ENCODE measurements at regions not wholly inside any gene's neighbourhood (a gene's known extent, or its start where the extent isn't known, plus 50 kb on each side); places are given as distances from the start of the nearest gene placed in this dataset.
"Not testable (repeated sequence)": the region's sequence is repeated elsewhere in the genome, so short reads cannot be mapped to it uniquely, and the experiment has no call there.

DNA sequence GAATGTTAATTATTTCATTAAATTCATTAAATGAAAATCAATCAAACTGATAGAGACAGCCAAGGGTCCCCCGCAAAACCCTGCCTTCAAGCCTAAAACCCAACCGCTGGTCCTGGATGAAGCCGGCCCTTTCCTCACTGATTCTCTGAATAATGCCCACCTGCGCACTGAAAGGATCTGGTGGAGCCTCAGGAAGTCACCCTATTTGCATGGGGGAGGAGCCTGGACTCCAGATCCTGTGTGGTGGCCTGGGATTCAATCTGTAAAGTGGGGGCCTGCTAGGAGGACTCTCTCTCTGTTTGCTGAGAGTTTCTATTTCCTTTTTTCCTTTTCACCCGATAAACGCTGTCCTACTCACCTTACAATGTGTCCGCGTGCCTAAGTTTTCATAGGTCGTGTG, 97.9 kb upstream of the ADAMTS3 start:
- FAIRE-seq, result no peak

DNA sequence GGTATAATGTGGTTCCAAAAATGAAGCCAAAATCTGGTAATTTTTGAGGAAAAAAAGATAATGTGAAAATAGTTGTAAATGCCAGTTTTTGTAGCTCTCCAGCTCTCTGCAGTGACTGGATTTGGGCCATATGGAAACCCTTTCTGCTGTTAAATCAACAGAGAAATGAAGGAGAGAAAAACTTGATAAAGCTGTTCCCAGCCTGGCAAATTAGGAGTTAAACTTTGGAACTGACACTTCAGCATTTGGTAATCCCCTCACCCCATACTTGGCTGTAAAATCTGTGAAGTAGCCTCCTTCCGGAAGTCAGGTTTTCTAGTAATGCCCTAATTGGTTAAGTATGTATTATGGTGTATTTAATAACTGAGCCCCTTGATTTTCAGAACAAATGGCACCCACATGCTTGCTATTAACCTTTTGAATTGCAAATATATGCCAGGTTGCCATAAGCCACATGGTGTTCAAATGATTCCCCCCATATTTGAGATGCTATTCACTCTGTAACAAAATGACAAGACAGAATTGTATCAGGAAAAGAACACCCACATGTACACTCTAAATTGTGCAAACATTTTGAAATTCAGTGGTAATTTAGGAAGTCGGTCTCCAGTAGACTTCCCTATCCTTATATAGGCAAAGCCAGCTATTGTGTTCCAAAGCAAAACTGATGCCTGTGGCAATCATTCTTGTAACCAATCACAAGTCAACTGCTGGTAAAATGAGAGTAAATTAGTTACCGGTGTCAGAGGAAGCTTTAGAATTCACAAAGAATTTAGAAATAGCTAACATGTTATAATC, 96.3 kb upstream of the ADAMTS3 start:
- FAIRE-seq, result no peak

DNA sequence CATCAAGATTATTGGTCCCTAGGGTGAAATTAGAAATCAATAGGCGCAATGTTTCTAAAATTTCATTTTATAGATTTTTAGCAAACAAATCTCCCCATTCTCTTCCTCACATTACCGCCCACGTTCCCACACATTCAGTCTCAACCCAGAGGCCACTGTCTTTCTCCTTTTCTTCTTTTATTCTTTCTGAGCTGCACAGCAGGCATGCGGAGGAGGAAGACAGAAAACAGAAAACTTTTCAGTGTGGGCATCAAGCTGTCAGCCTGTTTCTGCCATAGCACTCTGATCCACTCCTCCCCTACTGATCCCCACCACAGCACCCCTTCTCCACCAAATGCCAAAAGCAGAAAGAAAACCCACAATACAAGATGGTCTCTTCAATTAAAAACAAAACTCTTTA, 94.8 kb upstream of the ADAMTS3 start:
- no peak for FAIRE-seq

DNA sequence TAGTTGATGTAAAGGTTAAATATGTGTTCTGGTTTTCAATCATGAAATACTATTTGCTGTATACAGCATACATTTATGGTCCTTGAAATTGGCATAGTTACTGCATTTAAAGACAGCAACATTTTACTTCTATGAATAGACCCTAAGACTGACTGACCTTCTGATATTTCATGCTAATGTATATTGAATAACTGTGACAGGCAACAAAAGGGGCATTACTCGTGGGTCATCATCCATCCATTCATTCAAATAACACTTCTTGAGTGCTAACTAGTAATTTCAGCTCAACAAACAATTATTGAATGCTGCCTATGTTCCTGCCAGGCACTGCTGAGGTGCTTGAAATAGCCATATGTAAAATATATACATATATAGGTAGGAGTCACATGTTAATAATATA, 92.8 kb upstream of the ADAMTS3 start:
- FAIRE-seq, result no peak

DNA sequence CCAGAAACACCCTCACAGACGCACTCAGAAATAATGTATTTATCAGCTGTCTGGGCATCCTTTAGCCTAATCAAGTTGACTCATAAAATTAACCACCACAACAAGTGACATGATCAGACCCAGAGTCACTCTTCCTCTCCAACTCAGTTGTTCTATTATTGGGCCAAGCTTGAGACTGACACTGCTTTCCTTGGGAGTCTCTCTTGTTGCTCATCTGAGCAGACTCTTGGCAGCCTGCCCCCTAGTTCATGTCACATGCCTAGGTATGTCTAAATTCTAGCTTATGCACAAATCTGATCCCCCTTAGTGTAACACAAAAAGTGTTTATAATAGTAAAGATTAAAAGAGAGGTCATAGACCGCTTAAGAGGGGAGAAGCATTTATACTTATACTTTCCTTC, 72.6 kb upstream of the ADAMTS3 start:
- FAIRE-seq, result no peak

DNA sequence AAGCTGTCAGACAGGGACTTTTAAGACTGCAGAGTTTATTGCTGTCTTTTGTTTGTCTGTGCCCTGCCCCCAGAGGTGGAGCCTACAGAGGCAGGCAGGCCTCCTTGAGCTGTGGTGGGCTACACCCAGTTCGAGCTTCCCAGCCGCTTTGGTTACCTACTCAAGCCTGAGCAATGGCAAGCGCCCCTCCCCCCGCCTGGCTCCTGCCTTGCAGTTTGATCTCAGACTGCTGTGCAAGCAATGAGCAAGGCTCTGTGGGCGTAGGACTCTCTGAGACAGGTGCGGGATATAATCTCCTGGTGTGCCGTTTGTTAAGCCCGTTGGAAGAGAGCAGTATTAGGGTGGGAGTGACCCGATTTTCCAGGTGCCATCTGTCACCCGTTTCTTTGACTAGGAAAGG, 67.8 kb upstream of the ADAMTS3 start:
- FAIRE-seq, result not testable (repeated sequence)

DNA sequence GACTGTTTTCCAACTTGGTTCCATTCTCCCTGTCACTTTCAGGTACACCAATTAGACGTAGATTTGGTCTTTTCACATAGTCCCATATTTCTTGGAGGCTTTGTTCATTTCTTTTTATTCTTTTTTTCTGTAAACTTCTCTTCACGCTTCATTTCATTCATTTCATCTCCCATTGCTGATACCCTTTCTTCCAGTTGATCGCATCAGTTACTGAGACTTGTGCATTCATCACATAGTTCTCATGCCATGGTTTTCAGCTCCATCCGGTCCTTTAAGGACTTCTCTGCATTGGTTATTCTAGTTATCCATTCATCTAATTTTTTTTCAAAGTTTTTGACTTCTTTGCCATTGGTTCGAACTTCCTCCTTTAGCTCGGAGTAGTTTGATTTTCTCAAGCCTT, 66.9 kb upstream of the ADAMTS3 start:
- not testable (repeated sequence) for FAIRE-seq

DNA sequence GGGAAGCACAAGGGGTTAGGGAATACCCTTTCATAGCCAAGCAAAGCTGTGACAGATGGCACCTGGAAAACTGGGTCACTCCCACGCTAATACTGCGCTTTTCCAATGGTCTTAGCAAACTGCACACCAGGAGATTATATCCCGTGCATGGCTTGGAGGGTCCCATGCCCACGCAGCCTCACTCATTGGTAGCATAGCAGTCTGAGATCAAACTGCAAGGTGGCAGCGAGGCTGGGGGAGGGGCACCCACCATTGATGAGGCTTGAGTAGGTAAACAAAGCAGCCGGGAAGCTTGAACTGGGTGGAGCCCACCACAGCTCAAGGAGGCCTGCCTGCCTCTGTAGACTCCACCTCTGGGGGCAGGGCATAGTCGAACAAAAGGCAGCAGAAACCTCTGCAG, 63.2 kb upstream of the ADAMTS3 start:
- FAIRE-seq, result not testable (repeated sequence)

DNA sequence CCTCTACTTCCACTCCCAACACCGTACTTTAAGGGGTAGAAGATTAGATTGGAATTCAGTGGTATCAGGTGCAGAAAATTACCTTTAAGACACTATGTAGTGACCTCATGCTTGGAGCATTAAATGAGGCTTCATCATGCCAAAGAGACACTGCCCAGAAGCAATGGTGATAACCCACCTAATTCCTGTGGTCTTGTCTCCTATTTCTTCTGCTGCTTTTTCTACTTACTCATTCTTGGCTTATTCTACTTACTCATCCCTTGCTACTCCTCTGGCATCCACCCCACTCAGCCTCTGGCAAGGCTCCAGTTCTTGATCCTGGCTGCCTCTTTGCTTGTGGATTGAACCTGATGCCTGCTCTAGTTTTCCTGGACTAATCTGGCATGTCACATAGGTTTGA, 62.3 kb upstream of the ADAMTS3 start:
- FAIRE-seq, result no peak

DNA sequence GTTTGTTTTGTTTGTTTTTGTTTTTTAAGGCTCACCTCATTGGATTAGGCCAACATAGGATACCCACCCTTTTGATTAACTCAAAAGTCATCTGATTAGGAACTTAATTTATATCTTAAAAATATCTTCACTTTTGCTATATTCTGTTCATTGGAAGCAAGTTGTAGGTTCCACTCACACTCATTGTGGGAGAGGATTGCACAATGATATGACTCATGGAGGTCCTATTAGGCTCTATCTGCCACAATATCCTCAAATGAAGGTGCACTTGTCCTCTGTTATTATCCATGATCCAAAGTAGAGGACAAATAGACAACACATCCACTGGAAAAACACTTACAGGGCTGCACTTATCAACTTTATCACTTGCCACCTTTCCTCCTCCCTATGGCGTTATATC, 60.5 kb upstream of the ADAMTS3 start:
- no peak for FAIRE-seq

DNA sequence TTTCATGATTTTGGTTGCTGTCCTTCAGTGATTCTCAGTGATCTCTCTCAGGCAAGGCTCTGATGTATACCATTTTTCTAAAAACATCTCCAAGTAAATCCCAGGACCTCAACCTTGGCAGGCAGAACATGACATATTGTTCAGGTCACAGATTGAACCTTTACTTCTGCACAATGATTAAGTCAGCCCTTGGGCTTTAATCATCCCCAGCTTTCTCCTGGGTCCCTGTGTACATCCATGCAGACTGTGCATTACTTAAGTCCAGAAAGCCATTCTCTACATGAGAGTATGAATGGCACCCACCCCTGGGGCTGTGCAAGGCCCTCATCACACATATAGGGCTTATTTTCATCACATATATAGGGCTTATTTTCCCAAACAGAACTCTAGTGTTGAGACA, 58.7 kb upstream of the ADAMTS3 start:
- no peak for FAIRE-seq

All from TTC549 (cell line).